HepG2 (cell line): ENCODE measurements at regions not wholly inside any gene's neighbourhood (a gene's known extent, or its start where the extent isn't known, plus 50 kb on each side); places are given as distances from the start of the nearest gene placed in this dataset.
A peak's percentile ranks its signal among the peaks of the same experiment; 100 is the strongest.

ENCODE experiments used
- ATAC-seq: fragments of 200-7000 bp; cut with Tn5 transposase; 3 replicates; pipeline ENCODE4 v1.9.1; 2020; ENCODE audit warnings: mild to moderate bottlenecking, moderate library complexity
- BruUV-seq: library from RNA; stranded (reverse); fragments of 400-500 nt; replicated peaks from 2 replicates; lab custom pipeline; 2021; lab: Mats Ljungman, UMichigan
- CTCF ChIA-PET: fragments of 300-600 bp; formaldehyde crosslinking; extraction: SDS; loops from one replicate; lab custom pipeline; 2021; ENCODE audit warnings: low total read pairs, inconsistent platforms, low intra/inter-chr PET ratio; lab: Yijun Ruan, JAX
- POLR2A ChIA-PET: fragments of 350-600 bp; sonication (Branson Sonifier 250); formaldehyde crosslinking; loops from one replicate; lab custom pipeline; 2020; ENCODE audit warnings: antibody characterized with exemption, inconsistent platforms; lab: Yijun Ruan, JAX
- DNase-seq: peaks from one replicate; pipeline ENCODE4 v3.0.0-alpha.2; 2015; ENCODE audit warnings: low spot score
- FAIRE-seq: peaks from 3 replicates; lab custom pipeline; 2011; peaks lifted over from hg19 to GRCh38; lab: Jason Lieb, UNC
- H2AFZ ChIP-seq: one replicate; pipeline ENCODE4 v1.6.1; 2011; ENCODE audit warnings: low read length, inconsistent platforms
- H3K27ac ChIP-seq: fragments of 300-600 bp; 3 replicates; pipeline ENCODE4 v1.8.0; 2011; ENCODE audit warnings: mixed run types, mild to moderate bottlenecking, mixed read lengths, low read length, inconsistent platforms; ENCODE audit not compliant: insufficient read depth; ENCODE audit errors: extremely low read length
- H3K27me3 ChIP-seq, 2 experiments: fragments of 200-600 bp in 1 of 2; 2 replicates in 1 of 2; 3 replicates in 1 of 2; pipeline versions ENCODE4 v1.6.0 to v1.8.0; 2011; ENCODE audit warnings: low read length in 2 of 2, mild to moderate bottlenecking in 2 of 2, moderate library complexity in 2 of 2, inconsistent platforms in 1 of 2; ENCODE audit not compliant: insufficient read depth in 2 of 2, control insufficient read depth in 1 of 2
- H3K36me3 ChIP-seq, 2 experiments: fragments of 200-600 bp in 1 of 2; replicated peaks in 1 of 2; 2 replicates in 1 of 2; 3 replicates in 1 of 2; pipeline versions ENCODE4 v1.5.1 to v1.8.0; 2011; ENCODE audit warnings: low read length in 2 of 2, inconsistent platforms in 1 of 2; ENCODE audit not compliant: insufficient read depth in 2 of 2, control insufficient read depth in 1 of 2
- H3K4me1 ChIP-seq: 2 replicates; pipeline ENCODE4 v1.5.1; 2012; ENCODE audit warnings: low read length, inconsistent platforms; ENCODE audit not compliant: insufficient read depth
- H3K4me2 ChIP-seq: 2 replicates; pipeline ENCODE4 v1.6.0; 2011; ENCODE audit warnings: low read depth, low read length, inconsistent platforms
- H3K4me3 ChIP-seq, 3 experiments: fragments of 200-600 bp in 1 of 3; sonication (generic), shearing (Covaris generic) in 1 of 3; replicated peaks in 1 of 3; 2 replicates each; pipeline ENCODE4 v1.5.1; 2011 to 2016; ENCODE audit warnings: low read length in 3 of 3, inconsistent platforms in 2 of 3, low read depth in 2 of 3, mild to moderate bottlenecking in 2 of 3, control low read depth in 1 of 3, mixed read lengths in 1 of 3; ENCODE audit not compliant: insufficient read depth in 1 of 3
- H3K79me2 ChIP-seq: one replicate; pipeline ENCODE4 v1.6.1; 2011; ENCODE audit warnings: low read length, inconsistent platforms; ENCODE audit not compliant: insufficient read depth
- H3K9ac ChIP-seq: 2 replicates; pipeline ENCODE4 v1.6.0; 2011; ENCODE audit warnings: mild to moderate bottlenecking, low read depth, low read length, inconsistent platforms; ENCODE audit not compliant: insufficient read depth
- H3K9me3 ChIP-seq: 2 replicates; pipeline ENCODE4 v1.5.1; 2012; ENCODE audit warnings: mild to moderate bottlenecking, low read length
- H4K20me1 ChIP-seq: 2 replicates; pipeline ENCODE4 v1.6.0; 2011; ENCODE audit warnings: inconsistent platforms, mild to moderate bottlenecking, low read length, moderate library complexity; ENCODE audit not compliant: insufficient read depth
- CBX2 ChIP-seq, 2 experiments: fragments of 200-600 bp in 1 of 2; sonication (generic); formaldehyde crosslinking in 1 of 2; IDR thresholded peaks; 2 replicates each; pipeline versions ENCODE4 v1.7.0 to v1.8.1; 2018 to 2022; ENCODE audit warnings: low read depth in 2 of 2, low read length in 1 of 2, mild to moderate bottlenecking in 1 of 2, missing genetic modification reagents in 1 of 2
- PHF5A ChIP-seq: IDR thresholded peaks from one replicate; pipeline ENCODE4 v1.6.1; 2018; ENCODE audit warnings: low read depth, missing genetic modification reagents; ENCODE audit not compliant: unreplicated experiment
- POGK ChIP-seq: sonication (generic); formaldehyde crosslinking; conservative IDR thresholded peaks from 2 replicates; pipeline ENCODE4 v1.8.0; 2022; ENCODE audit warnings: mild to moderate bottlenecking, moderate library complexity, missing genetic modification reagents
- ZHX2 ChIP-seq, 2 experiments: sonication (generic) in 1 of 2; formaldehyde crosslinking in 1 of 2; IDR thresholded peaks; 2 replicates each; pipeline versions ENCODE4 v1.6.1 to v1.9.0; 2014 to 2022; ENCODE audit warnings: antibody characterized with exemption in 1 of 2, borderline replicate concordance in 1 of 2, inconsistent platforms in 1 of 2, low read depth in 1 of 2, missing genetic modification reagents in 1 of 2
- ZNF577 ChIP-seq: sonication (generic); formaldehyde crosslinking; IDR thresholded peaks from 2 replicates; pipeline ENCODE4 v1.4.0; 2020; ENCODE audit warnings: mild to moderate bottlenecking, low read depth, missing genetic modification reagents, borderline replicate concordance
- WGBS: methylation state at CpG from one replicate; pipeline ENCODE4 v1.1.6; 2017; ENCODE audit warnings: low lambda C conversion rate; 5-methylcytosine and 5-hydroxymethylcytosine counted together
- in situ Hi-C: cut with HindIII; loops from 2 replicates; pipeline ENCODE4 v1.10.0; 2017; ENCODE audit warnings: low pct_unique_long_range_greater_than_20kb; ENCODE audit not compliant: extremely low pct_ligation_motif_present
- intact Hi-C: fragments of 100-400 bp; cut with micrococcal nuclease; formaldehyde crosslinking; loops from one replicate; pipeline ENCODE4 v1.10.0; 2022; ENCODE audit not compliant: unreplicated experiment

- DNase-seq (no peak), ATAC-seq (peak; percentile 68), FAIRE-seq (no peak)
- Histone ChIP-seq H3K27me3 (no peaks in the 10 kb centered on the region), H3K27ac (no peak overlapping the region), H2AFZ (no peak overlapping the region), H3K4me1 (no peaks in the 10 kb centered on the region), H3K4me2 (no peak overlapping the region), H3K36me3 (no peaks in the 10 kb centered on the region), H3K9me3 (no peaks in the 10 kb centered on the region), H3K79me2 (no peaks in the 10 kb centered on the region), H3K9ac (no peak overlapping the region), H4K20me1 (no peaks in the 10 kb centered on the region), H3K4me3 (no peak overlapping the region)
- no TSS peak for BruUV-seq
- in situ Hi-C loops (no loop called here), intact Hi-C loops (no loop called here)
- POLR2A ChIA-PET: no interaction called here
- WGBS: 91% methylated on average over 6 of the region's 7 CpGs
- CTCF ChIA-PET: no interaction called here
- TF ChIP-seq ZNF577 (CRISPR knock-in tag): no peak
- TF ChIP-seq POGK (CRISPR knock-in tag): no peak
- no peak for TF ChIP-seq PHF5A (CRISPR knock-in tag)
- no peak for TF ChIP-seq ZHX2 (IDR thresholded peaks at IDR 0.05; ENCODE audit: low read depth)
- no peak for TF ChIP-seq ZHX2 (CRISPR knock-in tag; IDR thresholded peaks at IDR 0.05; ENCODE audit: borderline replicate concordance)
- TF ChIP-seq CBX2 (IDR thresholded peaks at IDR 0.05; ENCODE audit: low read depth, low read length): no peak
- TF ChIP-seq CBX2 (CRISPR knock-in tag; IDR thresholded peaks at IDR 0.05; ENCODE audit: low read depth): no peak
Observed at GRCh38 chr6:126261792-126262421, 78.0 kb upstream of the CENPW start.
